Thyroid gland (tissue), 4 donors: ENCODE measurements at regions not wholly inside any gene's neighbourhood (a gene's known extent, or its start where the extent isn't known, plus 50 kb on each side); places are given as distances from the start of the nearest gene placed in this dataset.

Experiments
- POLR2A ChIP-seq, 2 donors: fragments of 450-650 bp; IDR thresholded peaks; one replicate each; pipeline ENCODE4 v1.6.1; 2017; ENCODE audit warnings: antibody characterized with exemption in 2 of 2, mild to moderate bottlenecking in 2 of 2, moderate library complexity in 1 of 2
- TF ChIP-seq, protein P1 (sequence below), 6 experiments: fragments of 200-600 bp in 3 of 6; fragments of 450-650 bp in 3 of 6; sonication (generic) in 3 of 6; IDR thresholded peaks; one replicate each; pipeline ENCODE4 v1.5.1; 2016 to 2019; ENCODE audit warnings: antibody characterized with exemption in 6 of 6, mild to moderate bottlenecking in 2 of 6, inconsistent platforms in 1 of 6, moderate library complexity in 1 of 6

DNA sequence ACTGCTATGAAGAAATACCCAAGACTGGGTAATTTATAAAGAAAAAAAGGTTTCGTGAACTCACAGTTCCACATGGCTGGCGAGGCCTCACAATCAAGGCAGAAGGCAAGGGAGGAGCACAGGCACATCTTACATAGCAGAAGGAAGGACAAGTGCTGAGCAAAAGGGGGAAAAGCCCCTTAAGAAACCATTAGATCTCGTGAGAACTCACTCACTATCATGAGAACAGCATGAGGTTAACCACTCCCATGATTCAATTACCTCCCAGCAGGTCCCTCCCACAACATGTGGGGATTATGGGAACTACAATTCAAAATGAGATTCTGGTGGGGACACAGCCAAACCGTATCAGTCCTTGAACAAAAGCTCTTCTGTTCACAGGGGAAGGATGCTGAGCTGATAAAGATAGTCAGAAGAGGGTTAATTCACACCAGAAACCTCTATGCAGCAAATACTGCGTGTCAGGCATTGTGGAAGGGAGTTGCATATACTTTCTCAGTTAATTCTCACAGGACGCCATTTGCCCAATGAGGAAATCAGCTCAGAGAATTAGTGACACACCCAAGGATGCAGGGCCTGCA lies 246.2 kb downstream of the FOXO1 start:
- TF ChIP-seq, protein P1, sequence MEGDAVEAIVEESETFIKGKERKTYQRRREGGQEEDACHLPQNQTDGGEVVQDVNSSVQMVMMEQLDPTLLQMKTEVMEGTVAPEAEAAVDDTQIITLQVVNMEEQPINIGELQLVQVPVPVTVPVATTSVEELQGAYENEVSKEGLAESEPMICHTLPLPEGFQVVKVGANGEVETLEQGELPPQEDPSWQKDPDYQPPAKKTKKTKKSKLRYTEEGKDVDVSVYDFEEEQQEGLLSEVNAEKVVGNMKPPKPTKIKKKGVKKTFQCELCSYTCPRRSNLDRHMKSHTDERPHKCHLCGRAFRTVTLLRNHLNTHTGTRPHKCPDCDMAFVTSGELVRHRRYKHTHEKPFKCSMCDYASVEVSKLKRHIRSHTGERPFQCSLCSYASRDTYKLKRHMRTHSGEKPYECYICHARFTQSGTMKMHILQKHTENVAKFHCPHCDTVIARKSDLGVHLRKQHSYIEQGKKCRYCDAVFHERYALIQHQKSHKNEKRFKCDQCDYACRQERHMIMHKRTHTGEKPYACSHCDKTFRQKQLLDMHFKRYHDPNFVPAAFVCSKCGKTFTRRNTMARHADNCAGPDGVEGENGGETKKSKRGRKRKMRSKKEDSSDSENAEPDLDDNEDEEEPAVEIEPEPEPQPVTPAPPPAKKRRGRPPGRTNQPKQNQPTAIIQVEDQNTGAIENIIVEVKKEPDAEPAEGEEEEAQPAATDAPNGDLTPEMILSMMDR (IDR thresholded peaks at IDR 0.05), result no peak
- no peak for TF ChIP-seq POLR2A (IDR thresholded peaks at IDR 0.05)
